Breast epithelium (tissue), 4 donors: ENCODE measurements at regions not wholly inside any gene's neighbourhood (a gene's known extent, or its start where the extent isn't known, plus 50 kb on each side); places are given as distances from the start of the nearest gene placed in this dataset.

ENCODE experiments used
- DNase-seq, 2 donors: peaks; one replicate each; pipeline ENCODE4 v3.0.0-alpha.2; 2019; ENCODE audit warnings: low spot score in 2 of 2
- H3K27ac ChIP-seq, 2 donors: fragments of 200-600 bp; sonication (generic) in 1 of 2; one replicate each; pipeline ENCODE4 v1.5.1; 2016 to 2019; ENCODE audit warnings: mild to moderate bottlenecking in 1 of 2
- H3K27me3 ChIP-seq, 2 donors: fragments of 200-600 bp; sonication (generic) in 1 of 2; one replicate each; pipeline versions ENCODE4 v1.5.1 to v1.6.0; 2017 to 2019; ENCODE audit warnings: control low read depth in 1 of 2, mild to moderate bottlenecking in 1 of 2
- H3K36me3 ChIP-seq: fragments of 200-600 bp; one replicate; pipeline ENCODE4 v1.5.1; 2019
- H3K4me1 ChIP-seq, 2 donors: fragments of 200-600 bp; sonication (generic); one replicate each; pipeline ENCODE4 v1.5.1; 2016 to 2019; ENCODE audit warnings: control low read depth in 1 of 2
- H3K4me3 ChIP-seq, 3 donors: fragments of 200-600 bp; sonication (generic); 1 replicate in 2 of 3; 2 replicates in 1 of 3; pipeline ENCODE4 v1.5.1; 2016 to 2019; ENCODE audit warnings: mild to moderate bottlenecking in 3 of 3, moderate library complexity in 2 of 3
- H3K9me3 ChIP-seq, 2 donors: fragments of 200-600 bp; sonication (generic) in 1 of 2; one replicate each; pipeline ENCODE4 v1.5.1; 2016 to 2019; ENCODE audit warnings: control low read depth in 1 of 2
- POLR2A ChIP-seq: fragments of 450-650 bp; IDR thresholded peaks from one replicate; pipeline ENCODE4 v1.6.1; 2016; ENCODE audit warnings: antibody characterized with exemption, mild to moderate bottlenecking, moderate library complexity
- POLR2AphosphoS5 ChIP-seq, 3 donors: sonication (generic); formaldehyde crosslinking; IDR thresholded peaks; one replicate each; pipeline ENCODE4 v1.6.1; 2017; ENCODE audit warnings: antibody characterized with exemption in 3 of 3
- intact Hi-C: fragments of 100-400 bp; cut with DNase I; formaldehyde crosslinking; loops from one replicate; pipeline ENCODE4 v1.15.1; 2023; ENCODE audit warnings: low total_unique reads
- TF ChIP-seq, protein P1 (sequence below), 3 donors: fragments of 450-650 bp; IDR thresholded peaks; one replicate each; pipeline ENCODE4 v1.5.1; 2016 to 2017; ENCODE audit warnings: antibody characterized with exemption in 3 of 3, mild to moderate bottlenecking in 3 of 3, moderate library complexity in 3 of 3

DNA sequence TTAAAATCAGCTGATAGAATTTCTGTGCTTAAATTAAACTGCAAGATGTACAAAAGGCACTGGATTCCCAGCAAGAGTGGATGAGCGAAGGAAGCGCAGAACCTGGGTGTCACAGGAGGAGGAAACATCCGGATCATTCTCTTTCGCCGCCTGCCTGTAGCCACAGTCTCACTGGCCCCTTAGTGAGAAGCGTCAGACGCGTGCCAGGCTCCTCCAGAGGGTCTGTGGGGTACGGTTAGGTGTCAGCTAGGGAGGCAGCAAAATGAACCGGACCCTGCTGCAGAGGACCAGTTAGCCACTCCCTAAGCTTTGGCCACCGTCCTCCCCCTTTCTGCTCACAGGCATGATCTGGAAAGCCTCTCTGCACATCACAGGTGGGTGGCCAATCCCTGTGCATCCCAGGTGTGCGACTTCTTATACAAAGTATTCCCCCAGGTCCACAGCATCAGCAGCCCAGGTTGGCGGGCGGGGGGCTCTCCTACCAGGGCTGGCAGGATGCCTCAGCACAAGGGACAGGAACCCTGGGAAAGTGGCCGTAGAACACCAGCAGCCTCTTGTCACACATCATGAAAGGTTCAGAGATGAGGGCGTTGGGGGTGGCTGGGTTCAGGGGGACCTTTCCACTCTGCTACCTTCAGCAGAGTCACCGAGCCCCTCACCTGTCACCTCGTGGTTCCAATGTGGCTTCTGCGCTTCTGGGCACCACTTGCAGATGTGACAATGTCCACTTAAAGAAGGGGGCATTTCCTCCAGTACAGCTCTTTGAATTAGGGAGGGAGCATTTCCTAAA is 61.1 kb upstream of the SLC66A3 start:
- Histone ChIP-seq H3K4me1 (no peaks in the 10 kb centered on the region), H3K27ac (no peak overlapping the region)

DNA sequence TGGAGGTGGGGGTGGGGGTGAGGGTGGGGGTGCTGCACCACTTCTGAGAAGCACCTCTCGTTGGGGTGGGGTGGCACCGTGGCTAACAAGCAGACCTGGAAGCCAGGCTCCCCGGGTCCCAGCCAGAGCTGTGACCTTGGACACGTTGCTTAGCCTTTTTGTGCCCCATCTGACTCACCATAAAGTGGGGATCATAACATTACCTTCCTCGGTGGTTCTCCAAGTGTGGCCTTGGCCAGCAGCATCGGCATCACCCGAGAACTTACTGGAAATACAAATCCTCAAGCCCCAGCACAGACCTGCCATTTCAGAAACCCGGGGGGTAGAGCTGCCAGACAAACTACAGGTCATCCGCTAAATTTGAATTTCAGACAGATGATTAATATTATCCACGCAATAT is 58.7 kb upstream of the SLC66A3 start:
- TF ChIP-seq POLR2A: no peak
- TF ChIP-seq, protein P1, sequence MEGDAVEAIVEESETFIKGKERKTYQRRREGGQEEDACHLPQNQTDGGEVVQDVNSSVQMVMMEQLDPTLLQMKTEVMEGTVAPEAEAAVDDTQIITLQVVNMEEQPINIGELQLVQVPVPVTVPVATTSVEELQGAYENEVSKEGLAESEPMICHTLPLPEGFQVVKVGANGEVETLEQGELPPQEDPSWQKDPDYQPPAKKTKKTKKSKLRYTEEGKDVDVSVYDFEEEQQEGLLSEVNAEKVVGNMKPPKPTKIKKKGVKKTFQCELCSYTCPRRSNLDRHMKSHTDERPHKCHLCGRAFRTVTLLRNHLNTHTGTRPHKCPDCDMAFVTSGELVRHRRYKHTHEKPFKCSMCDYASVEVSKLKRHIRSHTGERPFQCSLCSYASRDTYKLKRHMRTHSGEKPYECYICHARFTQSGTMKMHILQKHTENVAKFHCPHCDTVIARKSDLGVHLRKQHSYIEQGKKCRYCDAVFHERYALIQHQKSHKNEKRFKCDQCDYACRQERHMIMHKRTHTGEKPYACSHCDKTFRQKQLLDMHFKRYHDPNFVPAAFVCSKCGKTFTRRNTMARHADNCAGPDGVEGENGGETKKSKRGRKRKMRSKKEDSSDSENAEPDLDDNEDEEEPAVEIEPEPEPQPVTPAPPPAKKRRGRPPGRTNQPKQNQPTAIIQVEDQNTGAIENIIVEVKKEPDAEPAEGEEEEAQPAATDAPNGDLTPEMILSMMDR (IDR thresholded peaks at IDR 0.05): no peak
- TF ChIP-seq POLR2AphosphoS5 (IDR thresholded peaks at IDR 0.05): no peak
- Histone ChIP-seq H3K27ac (no peak overlapping the region), H3K4me1 (no peaks in the 10 kb centered on the region), H3K4me3 (no peak overlapping the region), H3K36me3 (no peaks in the 10 kb centered on the region), H3K27me3 (no peaks in the 10 kb centered on the region), H3K9me3 (no peaks in the 10 kb centered on the region)
- DNase-seq: no peak
- intact Hi-C loops: no loop called here

More for the DNA sequence above, 61.1 kb upstream of the SLC66A3 start:
- Histone ChIP-seq H3K9me3 (no peaks in the 10 kb centered on the region), H3K36me3 (no peaks in the 10 kb centered on the region), H3K27me3 (no peaks in the 10 kb centered on the region), H3K4me3 (no peak overlapping the region)
- no peak for DNase-seq
- intact Hi-C loops: no loop called here
- no peak for TF ChIP-seq POLR2AphosphoS5 (IDR thresholded peaks at IDR 0.05)
- TF ChIP-seq, protein P1 (IDR thresholded peaks at IDR 0.05): no peak
- no peak for TF ChIP-seq POLR2A

DNA sequence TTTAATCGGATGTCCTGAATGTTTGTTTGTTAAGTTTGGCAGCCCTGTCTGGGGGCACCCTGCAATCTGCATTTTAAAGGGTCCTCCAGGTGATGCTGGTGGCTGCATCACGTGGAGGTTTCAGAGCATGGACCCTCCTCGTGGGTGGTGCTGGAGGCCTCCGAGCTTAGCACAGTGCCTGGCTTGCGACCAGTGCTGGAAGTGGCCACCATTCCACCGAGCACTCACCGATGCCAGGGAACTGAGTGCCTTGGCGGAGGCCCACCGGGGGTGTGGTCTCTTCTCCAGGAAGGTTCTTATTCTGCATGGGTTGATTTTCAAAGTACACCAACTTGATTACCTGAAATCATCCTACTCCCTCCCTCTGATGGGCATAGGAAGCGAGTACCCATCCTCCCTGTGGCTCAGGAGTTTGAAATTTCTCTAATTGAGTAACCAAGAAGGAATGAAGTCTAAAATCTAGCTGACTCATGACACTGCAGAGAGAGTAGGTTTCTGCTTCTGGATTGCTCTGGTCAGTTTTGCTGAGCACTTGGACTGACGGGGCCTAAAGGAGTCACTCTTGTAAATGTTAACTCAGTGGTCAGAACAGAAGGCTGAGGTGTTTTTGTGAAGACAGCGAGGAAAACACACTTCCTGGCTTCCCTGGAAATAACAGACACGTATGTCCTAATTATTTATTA is 58.1 kb upstream of the SLC66A3 start:
- TF ChIP-seq POLR2A (no peak), POLR2AphosphoS5 (IDR thresholded peaks at IDR 0.05) (no peak)
- TF ChIP-seq, protein P1 (IDR thresholded peaks at IDR 0.05): no peak
- no peak for DNase-seq

GRCh38 chr2:11097854-11098387 is 57.3 kb upstream of the SLC66A3 start:
- TF ChIP-seq POLR2A (no peak), POLR2AphosphoS5 (IDR thresholded peaks at IDR 0.05) (no peak)
- TF ChIP-seq, protein P1 (IDR thresholded peaks at IDR 0.05): no peak
- intact Hi-C loops: no loop called here

More for the DNA sequence above, 58.1 kb upstream of the SLC66A3 start:
- Histone ChIP-seq H3K27ac (no peak overlapping the region), H3K4me1 (no peaks in the 10 kb centered on the region), H3K9me3 (no peaks in the 10 kb centered on the region), H3K36me3 (no peaks in the 10 kb centered on the region), H3K4me3 (no peak overlapping the region), H3K27me3 (no peaks in the 10 kb centered on the region)
- intact Hi-C loops: no loop called here

More at GRCh38 chr2:11097854-11098387, 57.3 kb upstream of the SLC66A3 start:
- Histone ChIP-seq H3K9me3 (no peaks in the 10 kb centered on the region), H3K4me3 (no peak overlapping the region), H3K36me3 (no peaks in the 10 kb centered on the region), H3K27ac (no peak overlapping the region), H3K4me1 (no peaks in the 10 kb centered on the region), H3K27me3 (no peaks in the 10 kb centered on the region)
- no peak for DNase-seq
